Right lobe of liver (tissue), 4 donors: ENCODE measurements at regions not wholly inside any gene's neighbourhood (a gene's known extent, or its start where the extent isn't known, plus 50 kb on each side); places are given as distances from the start of the nearest gene placed in this dataset.

Experiments used
- CTCF ChIP-seq, 4 donors: fragments of 200-600 bp in 3 of 4; fragments of 450-650 bp in 1 of 4; IDR thresholded peaks; one replicate each; pipeline versions ENCODE4 v1.5.1 to v1.8.0; 2016 to 2022; ENCODE audit warnings: antibody characterized with exemption in 4 of 4, mild to moderate bottlenecking in 2 of 4
- POLR2A ChIP-seq: fragments of 450-650 bp; IDR thresholded peaks from one replicate; pipeline ENCODE4 v1.6.1; 2017; ENCODE audit warnings: antibody characterized with exemption, mild to moderate bottlenecking
- donor health status: DM: no; HTN: no; CAD: no.
- donor health status: DM: no; HTN: no; CAD: no.
- donor health status: DM: no; HTN: yes; CAD: no.

- no peak for TF ChIP-seq CTCF (IDR thresholded peaks at IDR 0.05)
- TF ChIP-seq POLR2A: no peak
These were observed 85.8 kb downstream of the HIF1AN start for GRCh38 chr10:100621360-100622205.
